Astrocyte (in vitro differentiated cells and primary cell): ENCODE measurements at regions not wholly inside any gene's neighbourhood (a gene's known extent, or its start where the extent isn't known, plus 50 kb on each side); places are given as distances from the start of the nearest gene placed in this dataset.

Experiments used
- DNase-seq: peaks from one replicate; pipeline ENCODE4 v3.0.0-alpha.2; 2010; ENCODE audit warnings: low read depth
- FAIRE-seq: peaks from 2 replicates; lab custom pipeline; 2011; peaks lifted over from hg19 to GRCh38; lab: Jason Lieb, UNC
- H2AFZ ChIP-seq: 2 replicates; pipeline ENCODE4 v1.6.0; 2012; ENCODE audit warnings: low read depth, low read length, inconsistent platforms
- H3K27ac ChIP-seq: 2 replicates; pipeline ENCODE4 v1.5.1; 2011; ENCODE audit warnings: low read depth, low read length, inconsistent platforms
- H3K27me3 ChIP-seq: 2 replicates; pipeline ENCODE4 v1.6.0; 2011; ENCODE audit warnings: low read length, inconsistent platforms; ENCODE audit not compliant: insufficient read depth
- H3K36me3 ChIP-seq: 2 replicates; pipeline ENCODE4 v1.5.1; 2011; ENCODE audit warnings: low read length, inconsistent platforms; ENCODE audit not compliant: insufficient read depth
- H3K4me1 ChIP-seq: 2 replicates; pipeline ENCODE4 v1.5.1; 2011; ENCODE audit warnings: low read length, inconsistent platforms; ENCODE audit not compliant: insufficient read depth
- H3K4me2 ChIP-seq: 2 replicates; pipeline ENCODE4 v1.6.0; 2012; ENCODE audit warnings: low read length, inconsistent platforms
- H3K4me3 ChIP-seq: 2 replicates; pipeline ENCODE4 v1.5.1; 2011; ENCODE audit warnings: low read depth, mild to moderate bottlenecking, low read length, inconsistent platforms; ENCODE audit not compliant: insufficient read depth
- H3K79me2 ChIP-seq: 2 replicates; pipeline ENCODE4 v1.6.0; 2012; ENCODE audit warnings: mild to moderate bottlenecking, low read length, inconsistent platforms; ENCODE audit not compliant: insufficient read depth
- H3K9ac ChIP-seq: 2 replicates; pipeline ENCODE4 v1.6.0; 2012; ENCODE audit warnings: mild to moderate bottlenecking, low read length, inconsistent platforms
- H3K9me3 ChIP-seq: 2 replicates; pipeline ENCODE4 v1.5.1; 2012; ENCODE audit warnings: low read depth, mild to moderate bottlenecking, low read length, inconsistent platforms; ENCODE audit not compliant: insufficient read depth
- H4K20me1 ChIP-seq: 2 replicates; pipeline ENCODE4 v1.6.0; 2012; ENCODE audit warnings: low read length, inconsistent platforms; ENCODE audit not compliant: insufficient read depth
- H3K27ac Mint-ChIP-seq: one replicate; pipeline ENCODE4 v1.8.0; 2021; ENCODE audit warnings: mild to moderate bottlenecking, mixed read lengths; ENCODE audit not compliant: unreplicated experiment
- H3K27me3 Mint-ChIP-seq: one replicate; pipeline ENCODE4 v1.8.0; 2021; ENCODE audit warnings: low read depth, mixed read lengths; ENCODE audit not compliant: unreplicated experiment
- H3K36me3 Mint-ChIP-seq: one replicate; pipeline ENCODE4 v1.8.0; 2021; ENCODE audit warnings: low read depth, mixed read lengths; ENCODE audit not compliant: unreplicated experiment
- H3K4me1 Mint-ChIP-seq: one replicate; pipeline ENCODE4 v1.8.0; 2021; ENCODE audit warnings: low read depth, mixed read lengths; ENCODE audit not compliant: unreplicated experiment
- H3K4me3 Mint-ChIP-seq: one replicate; pipeline ENCODE4 v1.8.0; 2021; ENCODE audit warnings: mild to moderate bottlenecking, moderate library complexity, mixed read lengths; ENCODE audit not compliant: unreplicated experiment
- H3K9me3 Mint-ChIP-seq: one replicate; pipeline ENCODE4 v1.8.0; 2021; ENCODE audit warnings: mild to moderate bottlenecking, mixed read lengths; ENCODE audit not compliant: unreplicated experiment
- EZH2 ChIP-seq: IDR thresholded peaks from 2 replicates; pipeline ENCODE4 v1.6.1; 2012; ENCODE audit warnings: mild to moderate bottlenecking, low read length, inconsistent platforms; ENCODE audit not compliant: insufficient read depth
- TF ChIP-seq, protein P1 (sequence below): IDR thresholded peaks from 2 replicates; pipeline ENCODE4 v1.5.1; 2011; ENCODE audit warnings: low read depth, mild to moderate bottlenecking, inconsistent platforms, low read length, moderate library complexity; ENCODE audit not compliant: insufficient read depth

- H3K4me3 ChIP-seq, result no peak overlapping the region
- Mint-ChIP-seq H3K27me3 (no peaks in the 10 kb centered on the region), H3K4me1 (peaks cover 17% of the 10 kb centered on the region), H3K36me3 (no peaks in the 10 kb centered on the region), H3K9me3 (peaks cover 2% of the 10 kb centered on the region), H3K4me3 (no peak overlapping the region), H3K27ac (peak overlapping the region; percentile 95)
- H3K79me2 ChIP-seq, result no peaks in the 10 kb centered on the region
- no peak overlapping the region for H3K9ac ChIP-seq
- no peak for DNase-seq
- H3K36me3 ChIP-seq, result no peaks in the 10 kb centered on the region
- no peaks in the 10 kb centered on the region for H3K27me3 ChIP-seq
- no peaks in the 10 kb centered on the region for H3K9me3 ChIP-seq
- no peak for TF ChIP-seq EZH2
- TF ChIP-seq, protein P1, sequence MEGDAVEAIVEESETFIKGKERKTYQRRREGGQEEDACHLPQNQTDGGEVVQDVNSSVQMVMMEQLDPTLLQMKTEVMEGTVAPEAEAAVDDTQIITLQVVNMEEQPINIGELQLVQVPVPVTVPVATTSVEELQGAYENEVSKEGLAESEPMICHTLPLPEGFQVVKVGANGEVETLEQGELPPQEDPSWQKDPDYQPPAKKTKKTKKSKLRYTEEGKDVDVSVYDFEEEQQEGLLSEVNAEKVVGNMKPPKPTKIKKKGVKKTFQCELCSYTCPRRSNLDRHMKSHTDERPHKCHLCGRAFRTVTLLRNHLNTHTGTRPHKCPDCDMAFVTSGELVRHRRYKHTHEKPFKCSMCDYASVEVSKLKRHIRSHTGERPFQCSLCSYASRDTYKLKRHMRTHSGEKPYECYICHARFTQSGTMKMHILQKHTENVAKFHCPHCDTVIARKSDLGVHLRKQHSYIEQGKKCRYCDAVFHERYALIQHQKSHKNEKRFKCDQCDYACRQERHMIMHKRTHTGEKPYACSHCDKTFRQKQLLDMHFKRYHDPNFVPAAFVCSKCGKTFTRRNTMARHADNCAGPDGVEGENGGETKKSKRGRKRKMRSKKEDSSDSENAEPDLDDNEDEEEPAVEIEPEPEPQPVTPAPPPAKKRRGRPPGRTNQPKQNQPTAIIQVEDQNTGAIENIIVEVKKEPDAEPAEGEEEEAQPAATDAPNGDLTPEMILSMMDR, result no peak
- H3K4me2 ChIP-seq, result no peak overlapping the region
- no peak overlapping the region for H3K27ac ChIP-seq
- no peaks in the 10 kb centered on the region for H3K4me1 ChIP-seq
- no peak for FAIRE-seq
- H2AFZ ChIP-seq, result no peak overlapping the region
- H4K20me1 ChIP-seq, result no peaks in the 10 kb centered on the region
These were observed 617.4 kb downstream of the SI start for GRCh38 chr3:164460851-164461250.

DNA sequence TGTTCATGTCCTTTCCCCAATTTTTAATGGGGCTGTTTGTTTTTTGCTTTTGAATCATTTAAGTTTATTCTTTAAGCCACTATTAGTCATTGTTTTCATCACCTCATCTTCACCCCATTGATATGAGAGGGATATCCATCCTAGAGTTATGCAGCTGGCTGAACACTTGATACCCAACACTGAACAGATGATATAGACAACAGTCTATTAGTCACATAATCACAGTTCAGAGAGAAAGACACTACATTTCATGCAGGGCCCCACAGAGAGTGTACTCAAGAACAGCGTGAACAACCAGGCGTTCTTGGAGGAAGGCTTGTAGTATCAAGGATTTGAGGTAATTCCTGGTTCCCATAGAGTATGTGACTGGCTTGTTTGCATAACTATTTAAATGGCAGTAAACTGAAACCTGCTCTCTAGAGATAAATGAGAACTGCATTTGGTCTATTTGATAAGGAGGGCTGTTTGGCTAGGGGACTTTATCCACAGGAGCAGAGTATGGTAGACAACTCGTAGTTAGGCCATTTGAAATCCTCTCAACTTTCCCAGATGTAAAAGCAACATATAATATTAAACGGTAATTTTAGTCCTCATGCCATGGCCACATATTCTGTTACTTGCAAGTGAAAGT lies 618.7 kb downstream of the SI start:
- no peaks in the 10 kb centered on the region for H4K20me1 ChIP-seq
- FAIRE-seq, result no peak
- no peak overlapping the region for H3K9ac ChIP-seq
- H3K27ac ChIP-seq, result no peak overlapping the region
- H3K27ac Mint-ChIP-seq, result peak overlapping the region; percentile 89
- H3K9me3 Mint-ChIP-seq, result peaks cover 2% of the 10 kb centered on the region
- H3K4me1 Mint-ChIP-seq, result peaks cover 10% of the 10 kb centered on the region
- TF ChIP-seq, protein P1, result no peak
- no peak for TF ChIP-seq EZH2
- no peaks in the 10 kb centered on the region for H3K36me3 Mint-ChIP-seq
- no peak overlapping the region for H2AFZ ChIP-seq
- H3K4me3 ChIP-seq, result no peak overlapping the region
- no peaks in the 10 kb centered on the region for H3K27me3 Mint-ChIP-seq
- no peak for DNase-seq
- H3K36me3 ChIP-seq, result no peaks in the 10 kb centered on the region
- no peaks in the 10 kb centered on the region for H3K79me2 ChIP-seq
- H3K4me1 ChIP-seq, result no peaks in the 10 kb centered on the region
- no peaks in the 10 kb centered on the region for H3K9me3 ChIP-seq
- no peaks in the 10 kb centered on the region for H3K27me3 ChIP-seq
- no peak overlapping the region for H3K4me2 ChIP-seq
- no peak overlapping the region for H3K4me3 Mint-ChIP-seq

GRCh38 chr3:164458986-164459385 lies 619.3 kb downstream of the SI start:
- FAIRE-seq (no peak), DNase-seq (peak; percentile 76)
- Histone ChIP-seq H3K36me3 (no peaks in the 10 kb centered on the region), H3K9ac (no peak overlapping the region), H3K79me2 (no peaks in the 10 kb centered on the region), H4K20me1 (no peaks in the 10 kb centered on the region), H3K4me1 (no peaks in the 10 kb centered on the region), H2AFZ (no peak overlapping the region), H3K27me3 (no peaks in the 10 kb centered on the region), H3K4me3 (no peak overlapping the region), H3K4me2 (peak overlapping the region; percentile 30), H3K9me3 (no peaks in the 10 kb centered on the region), H3K27ac (no peak overlapping the region)
- H3K9me3 Mint-ChIP-seq, result peaks cover 2% of the 10 kb centered on the region
- H3K36me3 Mint-ChIP-seq, result no peaks in the 10 kb centered on the region
- no peaks in the 10 kb centered on the region for H3K27me3 Mint-ChIP-seq
- H3K27ac Mint-ChIP-seq, result peak overlapping the region; percentile 89
- H3K4me1 Mint-ChIP-seq, result peaks cover 10% of the 10 kb centered on the region
- TF ChIP-seq, protein P1, result no peak
- no peak for TF ChIP-seq EZH2
- no peak overlapping the region for H3K4me3 Mint-ChIP-seq
